ENCODE measurements at regions not wholly inside any gene's neighbourhood (a gene's known extent, or its start where the extent isn't known, plus 50 kb on each side); places are given as distances from the start of the nearest gene placed in this dataset.

GRCh38 chr18:65035701-65036100, 715.1 kb upstream of the CDH7 start:
- Histone ChIP-seq H3F3A (ENCODE audit: insufficient read depth, low read length, poor library complexity, severe bottlenecking) (no peaks in the 10 kb centered on the region), H3K79me2 (replicated peaks; ENCODE audit: insufficient read depth, low read length) (no peaks in the 10 kb centered on the region), H3K9ac (ENCODE audit: low read length) (no peak overlapping the region), H3K4me2 (ENCODE audit: low read length) (no peak overlapping the region), H2AFZ (ENCODE audit: low read depth, low read length) (no peak overlapping the region), H3K4me3 (ENCODE audit: low read length) (no peak overlapping the region), H3K9me2 (ENCODE audit: insufficient read depth, low read length) (no peaks in the 10 kb centered on the region), H3K27me3 (ENCODE audit: insufficient read depth, low read depth, low read length) (no peaks in the 10 kb centered on the region), H3K27ac (ENCODE audit: low read length) (no peak overlapping the region), H4K20me1 (ENCODE audit: insufficient read depth) (no peaks in the 10 kb centered on the region), H3K9me3 (ENCODE audit: low read length) (no peaks in the 10 kb centered on the region), H3K36me3 (ENCODE audit: insufficient read depth, low read length) (no peaks in the 10 kb centered on the region)
- no peak for TF ChIP-seq TAF1 (IDR thresholded peaks at IDR 0.05; ENCODE audit: low read depth)
- TF ChIP-seq, protein P1, sequence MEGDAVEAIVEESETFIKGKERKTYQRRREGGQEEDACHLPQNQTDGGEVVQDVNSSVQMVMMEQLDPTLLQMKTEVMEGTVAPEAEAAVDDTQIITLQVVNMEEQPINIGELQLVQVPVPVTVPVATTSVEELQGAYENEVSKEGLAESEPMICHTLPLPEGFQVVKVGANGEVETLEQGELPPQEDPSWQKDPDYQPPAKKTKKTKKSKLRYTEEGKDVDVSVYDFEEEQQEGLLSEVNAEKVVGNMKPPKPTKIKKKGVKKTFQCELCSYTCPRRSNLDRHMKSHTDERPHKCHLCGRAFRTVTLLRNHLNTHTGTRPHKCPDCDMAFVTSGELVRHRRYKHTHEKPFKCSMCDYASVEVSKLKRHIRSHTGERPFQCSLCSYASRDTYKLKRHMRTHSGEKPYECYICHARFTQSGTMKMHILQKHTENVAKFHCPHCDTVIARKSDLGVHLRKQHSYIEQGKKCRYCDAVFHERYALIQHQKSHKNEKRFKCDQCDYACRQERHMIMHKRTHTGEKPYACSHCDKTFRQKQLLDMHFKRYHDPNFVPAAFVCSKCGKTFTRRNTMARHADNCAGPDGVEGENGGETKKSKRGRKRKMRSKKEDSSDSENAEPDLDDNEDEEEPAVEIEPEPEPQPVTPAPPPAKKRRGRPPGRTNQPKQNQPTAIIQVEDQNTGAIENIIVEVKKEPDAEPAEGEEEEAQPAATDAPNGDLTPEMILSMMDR (IDR thresholded peaks at IDR 0.05; ENCODE audit: poor library complexity, severe bottlenecking), result no peak
- no peak for TF ChIP-seq POLR2AphosphoS5 (IDR thresholded peaks at IDR 0.05)
- TF ChIP-seq, protein P2, sequence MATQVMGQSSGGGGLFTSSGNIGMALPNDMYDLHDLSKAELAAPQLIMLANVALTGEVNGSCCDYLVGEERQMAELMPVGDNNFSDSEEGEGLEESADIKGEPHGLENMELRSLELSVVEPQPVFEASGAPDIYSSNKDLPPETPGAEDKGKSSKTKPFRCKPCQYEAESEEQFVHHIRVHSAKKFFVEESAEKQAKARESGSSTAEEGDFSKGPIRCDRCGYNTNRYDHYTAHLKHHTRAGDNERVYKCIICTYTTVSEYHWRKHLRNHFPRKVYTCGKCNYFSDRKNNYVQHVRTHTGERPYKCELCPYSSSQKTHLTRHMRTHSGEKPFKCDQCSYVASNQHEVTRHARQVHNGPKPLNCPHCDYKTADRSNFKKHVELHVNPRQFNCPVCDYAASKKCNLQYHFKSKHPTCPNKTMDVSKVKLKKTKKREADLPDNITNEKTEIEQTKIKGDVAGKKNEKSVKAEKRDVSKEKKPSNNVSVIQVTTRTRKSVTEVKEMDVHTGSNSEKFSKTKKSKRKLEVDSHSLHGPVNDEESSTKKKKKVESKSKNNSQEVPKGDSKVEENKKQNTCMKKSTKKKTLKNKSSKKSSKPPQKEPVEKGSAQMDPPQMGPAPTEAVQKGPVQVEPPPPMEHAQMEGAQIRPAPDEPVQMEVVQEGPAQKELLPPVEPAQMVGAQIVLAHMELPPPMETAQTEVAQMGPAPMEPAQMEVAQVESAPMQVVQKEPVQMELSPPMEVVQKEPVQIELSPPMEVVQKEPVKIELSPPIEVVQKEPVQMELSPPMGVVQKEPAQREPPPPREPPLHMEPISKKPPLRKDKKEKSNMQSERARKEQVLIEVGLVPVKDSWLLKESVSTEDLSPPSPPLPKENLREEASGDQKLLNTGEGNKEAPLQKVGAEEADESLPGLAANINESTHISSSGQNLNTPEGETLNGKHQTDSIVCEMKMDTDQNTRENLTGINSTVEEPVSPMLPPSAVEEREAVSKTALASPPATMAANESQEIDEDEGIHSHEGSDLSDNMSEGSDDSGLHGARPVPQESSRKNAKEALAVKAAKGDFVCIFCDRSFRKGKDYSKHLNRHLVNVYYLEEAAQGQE (IDR thresholded peaks at IDR 0.05; ENCODE audit: borderline replicate concordance), result no peak
- no peak for TF ChIP-seq SMC3 (conservative IDR thresholded peaks at IDR 0.05; ENCODE audit: poor library complexity)
- no peak for TF ChIP-seq EP300 (conservative IDR thresholded peaks at IDR 0.05; ENCODE audit: poor library complexity, severe bottlenecking)
- TF ChIP-seq EZH2 (IDR thresholded peaks at IDR 0.05; ENCODE audit: borderline replicate concordance, insufficient read depth, low read length, poor library complexity, severe bottlenecking), result no peak
- TF ChIP-seq MXI1 (conservative IDR thresholded peaks at IDR 0.05; ENCODE audit: poor library complexity, severe bottlenecking), result no peak
- no peak for TF ChIP-seq RAD21 (conservative IDR thresholded peaks at IDR 0.05)

- no peaks in the 10 kb centered on the region for H3K36me3 ChIP-seq (ENCODE audit: insufficient read depth, low read length)
- no peaks in the 10 kb centered on the region for H3K79me2 ChIP-seq (replicated peaks; ENCODE audit: insufficient read depth, low read length)
- no peak overlapping the region for H3K9ac ChIP-seq (ENCODE audit: low read length)
- no peak overlapping the region for H3K27ac ChIP-seq (ENCODE audit: low read length)
- no peaks in the 10 kb centered on the region for H4K20me1 ChIP-seq (ENCODE audit: insufficient read depth)
- no peaks in the 10 kb centered on the region for H3K27me3 ChIP-seq (ENCODE audit: insufficient read depth, low read depth, low read length)
- H3K4me2 ChIP-seq (ENCODE audit: low read length), result no peak overlapping the region
- no peaks in the 10 kb centered on the region for H3F3A ChIP-seq (ENCODE audit: insufficient read depth, low read length, poor library complexity, severe bottlenecking)
- no peaks in the 10 kb centered on the region for H3K9me3 ChIP-seq (ENCODE audit: low read length)
- H3K4me3 ChIP-seq (ENCODE audit: low read length), result no peak overlapping the region
- H2AFZ ChIP-seq (ENCODE audit: low read depth, low read length), result no peak overlapping the region
- TF ChIP-seq SMC3 (conservative IDR thresholded peaks at IDR 0.05; ENCODE audit: poor library complexity) (no peak), EZH2 (IDR thresholded peaks at IDR 0.05; ENCODE audit: borderline replicate concordance, insufficient read depth, low read length, poor library complexity, severe bottlenecking) (no peak), RAD21 (conservative IDR thresholded peaks at IDR 0.05) (no peak), EP300 (conservative IDR thresholded peaks at IDR 0.05; ENCODE audit: poor library complexity, severe bottlenecking) (no peak)
- H3K9me2 ChIP-seq (ENCODE audit: insufficient read depth, low read length), result no peaks in the 10 kb centered on the region
Observed at GRCh38 chr18:65025756-65026155, 725.1 kb upstream of the CDH7 start.

Data from neural cell (in vitro differentiated cells).